IPS-15b (cell line): ENCODE measurements at regions not wholly inside any gene's neighbourhood (a gene's known extent, or its start where the extent isn't known, plus 50 kb on each side); places are given as distances from the start of the nearest gene placed in this dataset.
"Not testable (repeated sequence)": the region's sequence is repeated elsewhere in the genome, so short reads cannot be mapped to it uniquely, and the experiment has no call there.

Experiments
- H3K27me3 ChIP-seq: one replicate; pipeline ENCODE4 v1.6.1; 2013; ENCODE audit warnings: low read length; ENCODE audit not compliant: control insufficient read depth, insufficient read depth
- H3K36me3 ChIP-seq: one replicate; pipeline ENCODE4 v1.6.1; 2013; ENCODE audit warnings: low read length; ENCODE audit not compliant: control insufficient read depth, insufficient read depth
- H3K4me1 ChIP-seq: one replicate; pipeline ENCODE4 v1.6.1; 2013; ENCODE audit warnings: mild to moderate bottlenecking, low read length; ENCODE audit not compliant: control insufficient read depth, insufficient read depth
- H3K4me3 ChIP-seq: one replicate; pipeline ENCODE4 v1.5.1; 2013; ENCODE audit warnings: low read depth, low read length
- H3K9ac ChIP-seq: one replicate; pipeline ENCODE4 v1.6.1; 2013; ENCODE audit warnings: low read depth, mild to moderate bottlenecking, low read length
- H3K9me3 ChIP-seq: one replicate; pipeline ENCODE4 v1.6.1; 2013; ENCODE audit warnings: mild to moderate bottlenecking, low read length; ENCODE audit not compliant: control insufficient read depth, insufficient read depth

- H3K9me3 ChIP-seq = no peaks in the 10 kb centered on the region
Measured at GRCh38 chr7:91731976-91732375, 148.5 kb downstream of the MTERF1 start.

GRCh38 chr7:91749418-91749817 lies 131.1 kb downstream of the MTERF1 start:
- Histone ChIP-seq H3K9ac (no peak overlapping the region), H3K9me3 (no peaks in the 10 kb centered on the region), H3K27me3 (no peaks in the 10 kb centered on the region), H3K4me1 (no peaks in the 10 kb centered on the region), H3K36me3 (no peaks in the 10 kb centered on the region), H3K4me3 (no peak overlapping the region)

More at GRCh38 chr7:91731976-91732375, 148.5 kb downstream of the MTERF1 start:
- no peaks in the 10 kb centered on the region for H3K4me1 ChIP-seq
- no peak overlapping the region for H3K4me3 ChIP-seq
- no peak overlapping the region for H3K9ac ChIP-seq
- no peaks in the 10 kb centered on the region for H3K36me3 ChIP-seq
- no peaks in the 10 kb centered on the region for H3K27me3 ChIP-seq

- Histone ChIP-seq H3K9ac (no peak overlapping the region), H3K4me3 (no peak overlapping the region), H3K4me1 (no peaks in the 10 kb centered on the region), H3K27me3 (no peaks in the 10 kb centered on the region), H3K9me3 (no peaks in the 10 kb centered on the region), H3K36me3 (no peaks in the 10 kb centered on the region)
Measured at GRCh38 chr7:91750091-91750490, 130.4 kb downstream of the MTERF1 start.

- H3K4me3 ChIP-seq = no peak overlapping the region
- H3K9me3 ChIP-seq = no peaks in the 10 kb centered on the region
- H3K36me3 ChIP-seq = no peaks in the 10 kb centered on the region
- H3K27me3 ChIP-seq = no peaks in the 10 kb centered on the region
- H3K4me1 ChIP-seq = no peaks in the 10 kb centered on the region
- H3K9ac ChIP-seq = no peak overlapping the region
Measured at GRCh38 chr7:91752102-91752501, 128.4 kb downstream of the MTERF1 start.

- H3K36me3 ChIP-seq, H3K27me3 ChIP-seq, H3K9ac ChIP-seq, H3K4me1 ChIP-seq, H3K9me3 ChIP-seq, H3K4me3 ChIP-seq: not testable (repeated sequence)
Measured at GRCh38 chr7:91754280-91754679, 126.2 kb downstream of the MTERF1 start.

GRCh38 chr7:91755121-91755520 lies 125.4 kb downstream of the MTERF1 start:
- not testable (repeated sequence) for H3K4me1 ChIP-seq, H3K27me3 ChIP-seq, H3K4me3 ChIP-seq, H3K36me3 ChIP-seq, H3K9me3 ChIP-seq, H3K9ac ChIP-seq

- H3K4me1 ChIP-seq = peaks cover 6% of the 10 kb centered on the region
- H3K36me3 ChIP-seq = no peaks in the 10 kb centered on the region
- no peak overlapping the region for H3K4me3 ChIP-seq
- H3K27me3 ChIP-seq = no peaks in the 10 kb centered on the region
- H3K9ac ChIP-seq = no peak overlapping the region
- no peaks in the 10 kb centered on the region for H3K9me3 ChIP-seq
Measured at GRCh38 chr7:91759205-91759863, 121.2 kb downstream of the MTERF1 start.

- Histone ChIP-seq H3K9me3 (no peaks in the 10 kb centered on the region), H3K4me3 (no peak overlapping the region), H3K36me3 (no peaks in the 10 kb centered on the region), H3K4me1 (no peaks in the 10 kb centered on the region), H3K27me3 (no peaks in the 10 kb centered on the region), H3K9ac (no peak overlapping the region)
Measured at GRCh38 chr7:91767820-91768219, 112.7 kb downstream of the MTERF1 start.

- no peaks in the 10 kb centered on the region for H3K9me3 ChIP-seq
- H3K36me3 ChIP-seq = no peaks in the 10 kb centered on the region
- H3K27me3 ChIP-seq = no peaks in the 10 kb centered on the region
- H3K4me3 ChIP-seq = no peak overlapping the region
- no peaks in the 10 kb centered on the region for H3K4me1 ChIP-seq
- H3K9ac ChIP-seq = no peak overlapping the region
Measured at GRCh38 chr7:91771394-91771793, 109.1 kb downstream of the MTERF1 start.

- no peaks in the 10 kb centered on the region for H3K36me3 ChIP-seq
- no peaks in the 10 kb centered on the region for H3K27me3 ChIP-seq
- no peak overlapping the region for H3K4me3 ChIP-seq
Measured at GRCh38 chr7:91771921-91772815, 108.3 kb downstream of the MTERF1 start.

GRCh38 chr7:91776171-91776570 lies 104.3 kb downstream of the MTERF1 start:
- Histone ChIP-seq H3K4me1 (no peaks in the 10 kb centered on the region), H3K9ac (no peak overlapping the region), H3K9me3 (no peaks in the 10 kb centered on the region), H3K27me3 (no peaks in the 10 kb centered on the region), H3K4me3 (no peak overlapping the region), H3K36me3 (no peaks in the 10 kb centered on the region)

More at GRCh38 chr7:91771921-91772815, 108.3 kb downstream of the MTERF1 start:
- Histone ChIP-seq H3K4me1 (no peaks in the 10 kb centered on the region), H3K9ac (no peak overlapping the region), H3K9me3 (no peaks in the 10 kb centered on the region)

- Histone ChIP-seq H3K9ac (no peak overlapping the region), H3K36me3 (no peaks in the 10 kb centered on the region), H3K4me1 (no peaks in the 10 kb centered on the region), H3K4me3 (no peak overlapping the region), H3K9me3 (no peaks in the 10 kb centered on the region), H3K27me3 (no peaks in the 10 kb centered on the region)
Measured at GRCh38 chr7:91777522-91777921, 103.0 kb downstream of the MTERF1 start.
